Sigmoid colon (tissue), 4 donors: ENCODE measurements at regions not wholly inside any gene's neighbourhood (a gene's known extent, or its start where the extent isn't known, plus 50 kb on each side); places are given as distances from the start of the nearest gene placed in this dataset.

Experiments used
- CTCF ChIP-seq, 4 experiments: fragments of 450-650 bp in 3 of 4; fragments of 200-600 bp in 1 of 4; IDR thresholded peaks; one replicate each; pipeline ENCODE4 v1.5.1; 2016 to 2019; ENCODE audit warnings: antibody characterized with exemption in 4 of 4, mild to moderate bottlenecking in 3 of 4, moderate library complexity in 2 of 4
- EP300 ChIP-seq, 4 donors: sonication (generic); formaldehyde crosslinking; IDR thresholded peaks; one replicate each; pipeline ENCODE4 v1.6.1; 2017; ENCODE audit warnings: antibody characterized with exemption in 4 of 4
- POLR2A ChIP-seq, 2 donors: fragments of 450-650 bp; IDR thresholded peaks; one replicate each; pipeline ENCODE4 v1.6.1; 2016; ENCODE audit warnings: antibody characterized with exemption in 2 of 2, mild to moderate bottlenecking in 2 of 2, moderate library complexity in 2 of 2

GRCh38 chr6:113414511-113414910 lies 442.6 kb upstream of the MARCKS start:
- peak; percentile 18 to 59 (median 30) for TF ChIP-seq CTCF (IDR thresholded peaks at IDR 0.05)
- no peak for TF ChIP-seq EP300 (IDR thresholded peaks at IDR 0.05)
- TF ChIP-seq POLR2A (IDR thresholded peaks at IDR 0.05), result no peak
